ENCODE measurements at regions not wholly inside any gene's neighbourhood (a gene's known extent, or its start where the extent isn't known, plus 50 kb on each side); places are given as distances from the start of the nearest gene placed in this dataset.
"Not testable (repeated sequence)": the region's sequence is repeated elsewhere in the genome, so short reads cannot be mapped to it uniquely, and the experiment has no call there.

DNA sequence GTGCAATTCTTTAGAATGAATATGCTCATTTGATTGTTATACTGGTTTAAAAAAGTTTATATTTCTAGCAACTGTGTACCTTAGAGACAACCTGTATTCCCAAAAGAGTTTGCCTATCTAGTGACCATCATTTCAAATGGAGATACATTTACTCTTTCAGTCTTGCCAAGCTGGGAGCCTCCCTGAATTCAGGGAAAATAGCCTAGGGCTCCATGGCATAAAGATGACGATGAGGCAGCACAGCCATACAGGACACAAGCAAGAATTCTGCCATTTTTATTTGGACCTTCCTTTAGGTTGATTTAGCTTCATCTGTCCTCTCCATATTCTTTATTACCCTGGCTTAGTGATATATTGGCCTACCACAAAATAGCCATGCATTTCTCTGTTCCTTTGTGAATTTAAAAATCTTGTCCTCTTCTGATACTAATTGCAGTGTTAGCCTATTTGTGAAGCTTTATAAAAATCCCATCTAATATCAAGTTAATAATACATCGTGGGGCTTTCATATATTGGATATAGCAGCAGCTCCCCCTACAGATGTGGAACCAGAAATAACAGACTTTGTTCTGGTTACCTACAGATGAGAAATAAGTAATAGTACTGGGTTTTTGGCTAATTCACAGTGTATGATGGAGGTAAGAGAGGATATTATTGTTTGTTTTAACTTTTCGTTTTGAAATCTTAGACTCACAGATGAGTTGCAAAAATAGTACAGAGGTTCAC, 1661.9 kb upstream of the PIK3C3 start:
- no peak for DNase-seq

DNA sequence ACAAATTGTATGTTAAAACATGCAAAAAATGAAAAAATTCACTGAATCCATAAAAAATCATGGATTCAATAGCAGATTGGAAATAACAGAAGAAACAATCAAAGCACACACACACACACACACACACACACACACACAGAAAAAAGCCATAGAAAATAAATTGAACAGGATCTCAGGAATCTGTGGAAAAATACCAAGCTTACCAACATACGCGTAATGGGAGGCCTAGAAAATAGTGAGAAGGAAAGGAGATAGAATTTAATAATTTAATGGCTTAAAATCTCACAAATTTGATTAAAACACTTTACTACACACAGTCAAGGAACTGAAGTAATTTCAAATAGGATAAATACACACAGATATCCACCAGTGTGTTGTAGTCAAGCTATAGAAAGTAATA, 1671.5 kb upstream of the PIK3C3 start:
- DNase-seq: no peak

DNA sequence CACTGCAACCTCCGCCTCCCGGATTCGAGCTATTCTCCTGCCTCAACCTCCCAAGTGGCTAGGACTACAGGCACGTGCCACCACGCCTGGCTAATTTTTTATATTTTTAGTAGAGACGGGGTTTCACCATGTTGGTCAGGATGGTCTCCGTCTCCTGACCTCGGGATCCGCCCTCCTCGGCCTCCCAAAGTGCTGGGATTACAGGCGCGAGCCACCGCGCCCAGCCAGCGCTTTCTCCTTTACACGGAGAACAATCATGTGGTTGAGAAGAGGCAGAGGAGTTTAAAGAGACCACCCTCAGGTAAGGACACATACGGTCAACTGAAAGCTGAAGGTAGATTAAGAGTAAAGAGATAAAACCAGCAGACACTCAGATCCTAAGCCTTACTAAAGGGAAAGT, 1673.7 kb upstream of the PIK3C3 start:
- DNase-seq: not testable (repeated sequence)

DNA sequence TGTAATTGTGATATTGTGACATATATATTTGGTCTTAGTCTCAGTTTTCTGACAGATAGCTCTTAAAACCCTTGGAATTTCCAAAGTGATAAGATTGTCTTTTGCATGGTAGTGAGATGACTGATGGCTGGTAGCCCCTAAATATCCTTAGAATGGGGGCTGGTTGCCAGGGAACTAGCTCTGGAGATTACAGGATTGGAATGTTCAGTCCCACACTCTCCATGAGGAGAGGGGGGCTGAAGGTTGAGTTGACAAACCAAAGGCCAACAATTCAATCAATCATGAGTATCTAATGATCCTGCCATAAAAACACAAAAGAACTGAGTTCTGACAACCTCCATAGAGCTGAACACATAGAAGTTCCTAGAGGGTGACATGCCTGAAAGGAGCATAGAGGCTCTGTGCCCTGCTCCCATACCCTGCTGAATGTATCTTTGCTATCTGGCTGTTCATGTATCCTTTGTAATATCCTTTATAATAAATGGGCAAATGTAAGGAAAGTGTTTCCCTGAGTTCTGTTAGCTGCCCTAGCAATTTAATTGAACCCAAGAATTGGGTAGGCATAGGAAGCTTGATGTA, 1680.3 kb upstream of the PIK3C3 start:
- no peak for DNase-seq

DNA sequence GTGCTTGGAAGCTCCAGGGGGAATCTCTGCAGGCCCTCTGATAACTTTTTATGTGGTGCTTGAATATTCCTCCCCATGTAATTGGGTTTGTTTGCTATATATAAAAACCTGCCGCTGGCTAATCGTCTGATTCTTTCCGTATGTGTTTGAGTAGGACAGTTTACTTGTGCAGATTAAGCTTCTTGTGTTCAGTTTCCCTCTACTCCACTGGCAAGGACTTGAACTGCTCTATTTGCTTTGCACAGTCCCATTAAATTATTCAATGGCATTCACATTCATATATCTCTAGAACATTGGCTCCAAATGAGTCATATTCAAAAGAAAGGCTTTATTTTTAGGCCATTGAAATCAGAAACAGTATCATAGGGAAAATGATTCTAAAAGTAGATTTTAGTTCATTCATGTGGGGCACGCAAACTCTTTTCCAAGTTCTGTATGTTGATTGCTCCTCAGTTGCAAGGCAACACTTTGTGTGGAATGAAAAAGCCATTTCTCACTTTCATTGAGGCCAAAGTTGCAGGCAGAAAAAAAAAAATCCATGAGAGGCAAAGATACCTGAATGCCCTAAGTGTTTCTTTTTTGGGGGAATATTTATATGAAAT, 1682.3 kb upstream of the PIK3C3 start:
- DNase-seq: no peak

DNA sequence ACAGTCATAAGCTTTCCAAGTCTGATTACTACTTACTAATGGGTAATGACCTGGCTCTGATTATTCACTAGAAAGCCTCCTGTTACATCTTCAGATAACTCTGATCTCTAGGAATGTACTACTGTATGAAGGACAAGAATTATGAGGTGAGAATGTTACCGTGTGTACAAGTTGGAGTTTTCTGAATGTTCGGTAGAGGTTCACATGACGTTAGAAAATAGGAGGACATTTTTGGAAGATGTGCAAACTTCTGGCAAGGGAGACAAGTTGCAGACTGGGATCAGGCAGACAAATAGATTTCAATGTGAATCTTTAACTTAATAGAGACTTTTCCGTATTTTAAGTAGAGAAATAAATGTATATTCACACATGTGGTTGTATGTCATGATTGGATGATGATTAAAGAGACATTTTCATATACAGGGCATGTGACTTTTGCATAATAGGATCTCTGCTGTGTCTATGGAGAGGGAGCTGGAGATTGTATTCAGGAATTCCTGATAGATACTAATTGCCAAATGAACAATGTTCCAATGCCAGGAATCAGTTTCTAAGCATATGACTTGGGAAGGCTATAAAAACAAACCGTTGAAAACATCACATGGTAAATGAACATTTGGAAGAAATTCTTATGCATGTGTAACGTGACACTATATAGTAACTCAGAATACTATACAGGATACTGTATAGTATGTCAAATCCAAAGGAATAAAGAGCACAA, 1695.8 kb upstream of the PIK3C3 start:
- DNase-seq: no peak

DNA sequence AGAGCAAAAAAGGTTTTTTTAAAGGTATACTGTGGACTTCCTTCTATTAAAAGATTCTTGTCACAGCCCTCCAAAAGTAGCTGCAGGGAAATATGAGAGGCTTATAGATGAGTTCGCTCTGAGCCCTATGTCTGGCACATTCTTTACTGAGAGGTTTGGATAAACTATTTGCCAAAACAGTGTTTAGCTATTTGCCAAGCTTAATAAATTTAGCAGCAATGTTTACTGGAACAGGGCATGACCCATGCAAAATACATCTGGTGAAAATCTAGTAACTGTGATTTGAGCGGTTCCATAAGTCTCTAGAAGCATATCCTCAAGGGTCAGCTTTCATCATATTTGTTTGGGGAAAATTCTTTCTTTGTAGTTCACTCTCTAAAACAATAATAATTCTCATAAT, 1696.7 kb upstream of the PIK3C3 start:
- DNase-seq: no peak

DNA sequence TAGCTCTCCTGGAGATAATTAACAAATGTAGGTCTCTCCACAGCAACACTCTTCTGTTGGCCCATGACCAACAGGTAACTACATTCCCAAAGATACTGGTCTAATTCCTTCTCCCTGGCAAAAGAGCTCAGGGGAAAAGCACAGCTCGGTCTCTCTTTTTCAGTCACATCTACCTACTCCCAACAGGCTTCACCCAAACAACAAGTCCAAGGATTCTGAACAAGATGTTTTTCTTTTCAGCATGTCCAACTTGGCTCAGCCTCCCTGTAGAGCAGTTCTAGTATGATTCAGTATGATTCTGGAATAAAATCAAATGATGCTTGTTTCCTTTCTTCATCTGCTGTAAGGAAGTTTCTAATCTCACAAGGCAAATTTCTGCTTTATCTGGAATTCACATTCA, 1704.8 kb upstream of the PIK3C3 start:
- no peak for DNase-seq

DNA sequence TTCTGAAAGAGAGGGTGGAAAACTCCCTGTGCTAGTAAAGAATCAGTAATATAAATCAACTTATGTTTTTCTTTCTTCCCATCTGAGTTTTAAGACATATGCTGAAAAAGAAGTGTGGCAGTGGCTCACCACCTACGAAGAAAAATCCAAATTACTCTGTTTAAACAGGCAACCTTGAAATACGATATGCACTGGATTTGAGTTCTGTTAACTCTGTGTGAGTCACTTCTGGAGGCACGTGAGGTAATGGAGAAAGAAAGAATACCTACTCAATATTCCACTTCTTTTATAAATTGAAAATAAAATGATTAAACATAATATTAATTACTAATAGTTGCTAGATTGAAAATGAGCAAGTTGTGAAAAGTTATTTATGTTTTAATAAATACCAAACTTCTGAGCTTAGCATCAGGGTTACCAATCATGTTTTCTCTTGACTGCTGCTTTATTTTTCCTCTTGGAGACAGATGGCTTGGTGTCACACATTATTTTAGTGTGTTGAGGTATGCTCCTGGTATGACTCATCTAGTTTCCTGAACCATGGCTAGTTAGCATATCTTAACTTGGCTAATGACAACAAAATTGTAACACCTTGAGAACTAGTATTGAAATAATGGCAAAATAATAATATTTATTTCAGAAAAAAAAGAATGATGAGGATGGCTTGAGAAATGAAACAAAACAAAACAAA, 1705.5 kb upstream of the PIK3C3 start:
- no peak for DNase-seq

DNA sequence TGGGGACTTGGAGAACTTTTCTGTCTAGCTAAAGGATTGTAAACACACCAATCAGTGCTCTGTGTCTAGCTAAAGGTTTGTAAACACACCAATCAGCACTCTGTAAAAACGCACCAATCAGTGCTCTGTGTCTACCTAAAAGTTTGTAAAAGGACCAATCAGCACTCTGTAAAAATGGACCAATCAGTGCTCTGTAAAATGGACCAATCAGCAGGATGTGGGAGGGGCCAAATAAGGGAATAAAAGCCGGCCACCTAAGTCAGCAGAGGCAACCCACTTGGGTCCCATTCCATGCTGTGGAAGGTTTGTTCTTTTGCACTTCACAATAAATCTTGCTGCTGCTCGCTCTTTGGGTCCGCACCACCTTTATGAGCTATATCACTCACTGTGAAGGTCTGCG, 1709.4 kb upstream of the PIK3C3 start:
- DNase-seq: not testable (repeated sequence)

DNA sequence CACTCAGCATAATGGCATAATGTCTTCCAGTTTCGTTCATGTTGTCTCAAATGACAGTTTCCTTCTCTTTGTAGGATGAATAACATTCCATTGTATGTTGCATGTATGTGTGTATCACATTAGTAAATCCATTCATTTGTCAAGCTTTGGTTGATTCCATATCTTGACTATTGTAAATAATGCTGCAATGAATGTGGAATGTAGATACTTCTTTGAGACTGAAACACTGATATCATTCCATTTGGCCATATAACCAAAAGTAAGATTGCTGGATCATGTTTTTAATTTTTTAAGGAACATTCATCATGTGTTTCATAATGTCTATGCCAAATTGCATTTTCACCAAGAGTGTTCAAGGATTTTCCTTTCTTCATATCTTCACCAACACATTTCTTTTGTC, 1711.4 kb upstream of the PIK3C3 start:
- no peak for DNase-seq

DNA sequence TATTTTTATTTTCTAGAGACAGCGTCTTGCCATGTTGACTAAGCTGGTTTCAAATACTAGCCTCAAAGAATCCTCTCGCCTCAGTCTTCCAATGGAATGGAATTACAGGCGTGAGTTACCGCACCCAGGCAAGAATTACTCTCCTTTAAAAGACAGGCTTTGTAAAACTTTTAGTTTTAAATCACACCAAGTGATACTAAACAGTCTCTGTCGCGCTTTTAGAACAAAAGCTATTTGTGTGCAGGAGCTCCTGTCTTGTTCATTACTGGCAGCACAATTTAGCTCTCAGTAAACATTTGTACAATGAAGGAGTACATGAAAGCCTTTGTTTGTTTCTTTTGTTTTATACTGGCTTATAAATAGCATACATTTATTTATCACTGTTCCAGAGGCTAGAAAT, 1719.2 kb upstream of the PIK3C3 start:
- no peak for DNase-seq

DNA sequence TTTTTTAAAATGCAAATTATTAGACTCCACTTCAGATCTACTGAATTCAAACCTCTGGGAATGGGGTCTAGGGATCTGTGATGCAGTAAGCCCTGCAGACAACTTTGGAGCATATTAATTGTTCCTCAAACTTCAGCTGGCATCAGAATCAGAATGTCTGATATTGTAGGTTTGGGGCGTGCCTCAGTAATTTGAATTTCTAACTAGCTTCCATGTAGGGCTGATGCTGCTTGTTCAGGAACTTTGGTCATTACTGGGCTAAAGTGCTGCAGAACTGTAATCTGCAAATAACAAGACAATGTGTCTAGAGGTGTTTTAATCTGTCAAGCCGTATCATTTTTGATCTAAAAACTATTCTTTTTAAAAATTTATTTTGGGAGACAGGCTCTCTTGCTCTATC, 1719.7 kb upstream of the PIK3C3 start:
- no peak for DNase-seq

DNA sequence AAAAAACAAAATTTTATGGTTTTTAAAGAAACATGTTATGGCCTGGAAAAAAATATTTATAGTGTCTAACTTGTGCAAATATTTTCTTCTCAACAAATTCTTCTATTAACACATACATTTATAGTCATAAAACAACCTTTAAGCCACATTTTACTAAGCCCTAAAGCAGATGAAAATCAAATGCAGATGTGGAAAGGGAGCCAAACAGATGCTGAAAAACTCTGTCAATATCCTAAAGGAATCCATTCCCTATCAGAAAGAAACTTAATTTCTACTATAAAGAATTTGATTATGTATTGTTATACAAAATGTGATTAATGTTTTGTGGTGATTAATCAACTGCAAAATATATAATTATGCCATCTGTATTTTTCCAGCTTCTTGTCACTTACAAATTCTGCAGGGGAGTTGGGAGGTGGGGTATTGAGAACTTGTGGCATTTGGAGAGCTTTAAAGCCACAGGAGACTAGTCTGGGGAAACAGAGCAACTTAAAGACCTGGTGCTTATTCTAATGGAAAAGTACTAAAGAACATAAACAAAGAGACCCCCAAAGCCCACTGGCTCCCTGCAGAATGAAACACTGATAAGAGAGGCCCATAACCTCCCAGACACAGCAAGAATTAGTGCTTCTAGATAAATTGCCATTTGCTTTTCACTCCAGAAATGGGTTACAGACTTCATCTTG, 1721.0 kb upstream of the PIK3C3 start:
- DNase-seq: no peak

DNA sequence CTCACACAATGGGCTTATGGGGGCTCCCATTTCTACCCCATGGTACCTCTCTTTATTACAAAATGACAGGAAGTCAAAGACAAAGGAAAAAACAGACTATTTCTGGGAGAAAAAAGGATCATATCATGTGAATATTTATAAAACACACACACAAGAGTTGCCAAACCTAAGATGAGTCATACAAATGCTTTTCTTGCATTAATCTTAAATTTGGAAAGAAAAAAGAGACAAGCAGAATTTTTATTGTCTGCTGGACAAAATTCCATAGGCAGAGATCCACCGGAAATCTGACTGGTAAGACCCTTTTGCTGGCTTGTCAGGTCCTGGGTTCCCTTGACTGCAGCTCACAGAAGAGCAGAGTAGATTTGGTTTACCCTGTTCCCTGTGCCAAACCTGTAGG, 1732.3 kb upstream of the PIK3C3 start:
- no peak for DNase-seq

DNA sequence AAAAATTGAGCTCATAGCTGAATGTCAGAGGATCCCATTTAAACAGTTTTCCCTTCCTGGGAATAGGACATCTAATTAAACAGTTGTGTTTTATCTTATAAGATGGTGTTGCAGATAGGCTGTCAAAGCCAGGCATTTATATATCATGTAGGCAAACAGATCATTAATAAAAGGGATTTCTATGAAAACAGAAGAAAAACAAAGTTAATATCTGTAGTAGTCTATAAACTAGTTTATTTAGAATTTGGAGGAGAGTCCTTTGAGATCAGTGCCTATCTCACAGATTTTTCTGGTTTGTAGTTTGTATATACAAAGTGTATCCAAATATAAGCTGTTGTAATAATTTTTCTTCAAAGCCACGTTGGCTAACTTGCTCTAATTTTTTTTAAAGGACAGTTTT, 1738.2 kb upstream of the PIK3C3 start:
- no peak for DNase-seq

DNA sequence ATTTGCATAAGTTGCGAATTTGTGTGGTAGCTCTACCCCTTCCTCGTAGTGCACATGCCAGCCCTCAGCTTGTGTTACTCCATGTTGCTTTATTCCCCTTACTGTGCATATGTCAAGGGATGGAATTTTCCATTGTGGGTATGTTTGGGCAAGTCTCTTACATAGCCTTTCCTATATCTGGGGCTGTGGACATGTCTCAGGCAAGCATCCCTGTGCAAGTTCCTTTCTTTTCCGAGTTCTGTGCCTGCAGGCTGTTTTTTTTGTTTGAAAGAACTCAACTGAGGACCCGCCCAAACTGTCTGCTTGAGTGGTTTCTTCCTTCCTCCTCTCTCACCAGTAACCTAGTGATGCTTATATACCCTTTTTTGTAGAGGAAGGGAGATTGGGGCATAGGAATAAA, 1739.1 kb upstream of the PIK3C3 start:
- DNase-seq: no peak

DNA sequence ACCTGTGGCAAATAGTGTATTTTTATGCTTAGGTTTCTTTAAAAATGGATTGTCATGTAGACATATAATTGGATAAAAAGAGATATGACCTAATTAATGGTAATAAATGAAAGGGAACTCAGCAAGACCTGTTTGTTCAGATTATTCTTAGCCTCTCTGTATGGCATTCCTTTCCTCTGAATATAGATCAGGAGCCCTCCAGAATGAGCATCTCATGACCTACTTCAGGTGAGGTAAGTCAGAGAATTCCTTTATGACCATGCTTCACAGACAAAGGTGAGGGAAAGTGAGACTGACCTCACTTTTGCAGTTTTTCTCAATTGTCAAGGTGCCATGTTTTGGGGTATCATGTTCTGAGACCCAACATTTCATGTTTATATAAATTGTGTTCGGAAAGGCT, 1744.3 kb upstream of the PIK3C3 start:
- DNase-seq: no peak

DNA sequence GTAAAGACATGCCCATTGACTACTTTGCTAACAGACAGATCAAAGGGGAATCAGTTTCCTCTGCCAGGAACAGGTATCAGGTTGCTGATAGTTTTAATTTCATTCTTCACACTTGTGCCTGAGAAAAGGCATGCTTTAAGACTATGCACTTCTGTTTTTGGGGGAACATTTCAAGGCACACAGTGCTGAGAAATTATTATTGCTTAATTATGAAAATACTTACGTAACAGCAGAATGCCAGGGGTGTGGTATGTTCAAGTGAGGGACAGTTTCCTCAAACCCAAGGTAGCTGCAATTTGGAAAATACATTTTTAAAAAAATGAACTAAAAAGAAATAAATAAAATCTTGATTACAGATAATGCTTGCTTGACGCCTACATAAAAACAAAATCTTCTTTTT, 1746.1 kb upstream of the PIK3C3 start:
- no peak for DNase-seq

DNA sequence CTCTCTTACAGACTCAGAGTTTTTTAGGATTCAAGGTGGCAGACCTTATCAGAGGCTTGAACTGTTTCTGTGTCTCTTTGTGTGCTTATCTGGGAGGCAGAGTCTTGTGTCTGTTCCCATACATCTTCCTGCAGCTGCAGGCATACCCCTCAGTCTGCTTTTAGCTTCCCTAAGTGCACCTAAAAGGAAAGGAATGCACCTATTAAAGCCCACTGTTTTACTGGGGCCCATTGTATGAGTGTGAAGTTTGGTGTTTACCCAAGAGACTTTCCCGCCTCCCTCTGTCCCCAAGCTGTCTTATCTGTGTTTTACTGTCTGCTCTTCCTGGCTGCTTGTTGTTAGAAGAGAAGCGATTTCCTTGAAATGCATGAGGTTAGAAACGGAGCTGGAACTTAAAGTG, 1757.3 kb upstream of the PIK3C3 start:
- no peak for DNase-seq

DNA sequence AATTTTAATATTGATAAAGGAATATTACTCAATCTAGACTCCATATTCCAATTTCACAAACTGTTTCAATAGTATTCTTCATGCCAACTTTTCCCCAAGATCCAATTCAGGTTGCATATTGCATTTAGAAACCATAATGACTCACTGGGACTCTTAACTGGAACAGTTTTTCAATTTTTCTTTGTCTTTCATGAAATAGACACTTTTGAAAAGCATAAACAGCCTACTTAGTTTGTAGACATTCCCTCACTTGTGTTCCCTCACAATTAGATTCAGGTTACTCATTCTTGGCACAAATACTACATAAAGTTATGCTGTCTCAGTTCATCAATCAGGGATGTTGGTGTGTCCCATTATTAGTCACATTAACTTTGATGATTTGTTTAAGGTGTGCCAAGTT, 1768.4 kb upstream of the PIK3C3 start:
- no peak for DNase-seq

DNA sequence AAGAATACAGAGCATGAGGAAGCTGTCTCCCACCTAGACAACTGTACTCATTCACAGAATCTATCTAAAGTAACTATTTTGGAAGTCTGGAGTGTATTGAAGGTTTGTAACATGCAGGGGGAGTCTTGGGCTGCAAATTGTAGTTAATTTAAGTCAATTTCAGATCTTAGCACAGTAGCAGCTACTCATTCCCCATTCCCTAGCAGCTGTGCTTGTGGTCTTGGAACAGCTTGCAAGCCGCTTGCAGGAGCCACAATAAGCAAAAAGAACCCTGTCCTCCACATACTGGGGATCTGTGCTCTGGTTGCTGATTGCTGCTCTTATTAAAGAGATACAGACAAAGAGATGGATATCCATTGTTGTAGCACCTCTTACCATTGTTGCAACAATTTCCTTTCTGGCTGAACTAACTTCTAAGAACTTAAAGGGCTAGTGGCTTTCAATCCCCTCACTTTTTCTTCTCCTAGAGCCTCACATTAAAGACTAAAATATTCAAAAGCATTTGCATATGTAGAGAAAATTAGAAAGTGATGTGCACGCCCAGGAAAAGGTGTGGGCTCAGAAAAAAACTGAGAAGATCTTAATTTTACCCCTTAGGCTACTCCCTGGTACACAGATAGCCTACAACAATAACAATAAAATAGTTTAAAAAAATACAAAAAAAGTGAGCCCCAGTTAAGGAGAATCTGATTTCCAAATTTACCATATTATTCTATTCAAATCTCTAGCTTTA, 1775.1 kb upstream of the PIK3C3 start:
- no peak for DNase-seq

Data from T1000 (cell line).